ENCODE measurements at regions not wholly inside any gene's neighbourhood (a gene's known extent, or its start where the extent isn't known, plus 50 kb on each side); places are given as distances from the start of the nearest gene placed in this dataset.

- intact Hi-C loops (cut with micrococcal nuclease; ENCODE audit: unreplicated experiment) (no loop called here), in situ Hi-C loops (cut with HindIII; ENCODE audit: extremely low pct_ligation_motif_present, low pct_unique_long_range_greater_than_20kb) (no loop called here)
- 92% methylated on average over 1 of the region's 1 CpG for WGBS (ENCODE audit: low lambda C conversion rate)
- Histone ChIP-seq H3K27ac (ENCODE audit: extremely low read length, insufficient read depth, low read length) (no peak overlapping the region), H3K4me1 (ENCODE audit: insufficient read depth, low read length) (no peaks in the 10 kb centered on the region), H3K4me3 (replicated peaks in 1 of 3; ENCODE audit: insufficient read depth in 1 of 3, low read depth in 2 of 3, low read length in 3 of 3) (no peak overlapping the region), H3K9me3 (ENCODE audit: low read length) (no peaks in the 10 kb centered on the region), H3K79me2 (ENCODE audit: insufficient read depth, low read length) (no peaks in the 10 kb centered on the region), H3K4me2 (ENCODE audit: low read depth, low read length) (no peak overlapping the region), H4K20me1 (ENCODE audit: insufficient read depth, low read length) (no peaks in the 10 kb centered on the region), H2AFZ (ENCODE audit: low read length) (no peak overlapping the region), H3K9ac (ENCODE audit: insufficient read depth, low read depth, low read length) (no peak overlapping the region), H3K27me3 (ENCODE audit: control insufficient read depth in 1 of 2, insufficient read depth in 2 of 2, low read length in 2 of 2) (no peaks in the 10 kb centered on the region), H3K36me3 (replicated peaks in 1 of 2; ENCODE audit: control insufficient read depth in 1 of 2, insufficient read depth in 2 of 2, low read length in 2 of 2) (no peaks in the 10 kb centered on the region)
- no TSS peak for BruUV-seq (replicated peaks)
- ATAC-seq (no peak), DNase-seq (ENCODE audit: low spot score) (no peak), FAIRE-seq (no peak)
- CTCF ChIA-PET (ENCODE audit: low intra/inter-chr PET ratio, low total read pairs), result no interaction called here
- no peak for TF ChIP-seq TBL1XR1 (IDR thresholded peaks at IDR 0.05; ENCODE audit: borderline replicate concordance, low read length, partially characterized antibody)
- TF ChIP-seq BHLHE40 (IDR thresholded peaks at IDR 0.05; ENCODE audit: low read length), result no peak
- TF ChIP-seq AHDC1 (CRISPR knock-in tag; IDR thresholded peaks at IDR 0.05; ENCODE audit: borderline replicate concordance), result no peak
- no peak for TF ChIP-seq DPF2 (CRISPR knock-in tag; IDR thresholded peaks at IDR 0.05; ENCODE audit: borderline replicate concordance, low read depth)
- TF ChIP-seq NFKB2 (CRISPR knock-in tag; IDR thresholded peaks at IDR 0.05; ENCODE audit: borderline replicate concordance), result no peak
- TF ChIP-seq ZFY (CRISPR knock-in tag; IDR thresholded peaks at IDR 0.05), result no peak
- no peak for TF ChIP-seq ZNF138 (CRISPR knock-in tag; IDR thresholded peaks at IDR 0.05; ENCODE audit: low read depth)
- TF ChIP-seq POLR2A (IDR thresholded peaks at IDR 0.05; ENCODE audit: insufficient read depth in 1 of 2, low read depth in 2 of 2, low read length in 2 of 2), result no peak
- no peak for TF ChIP-seq ZSCAN21 (CRISPR knock-in tag; IDR thresholded peaks at IDR 0.05; ENCODE audit: borderline replicate concordance)
- TF ChIP-seq KDM1A (CRISPR knock-in tag; IDR thresholded peaks at IDR 0.05), result no peak
- TF ChIP-seq ZBTB37 (CRISPR knock-in tag; IDR thresholded peaks at IDR 0.05), result no peak
- POLR2A ChIA-PET, result no interaction called here
These were observed 93.5 kb upstream of the NR2F2 start for GRCh38 chr15:96237002-96237401.
